Embryonic facial prominence (tissue), 1 donor: ENCODE measurements at regions not wholly inside any gene's neighbourhood (a gene's known extent, or its start where the extent isn't known, plus 50 kb on each side); places are given as distances from the start of the nearest gene placed in this dataset.
"Not testable (repeated sequence)": the region's sequence is repeated elsewhere in the genome, so short reads cannot be mapped to it uniquely, and the experiment has no call there.

Source experiments
- DNase-seq: peaks from one replicate; pipeline ENCODE4 v3.0.0-alpha.2; 2016; ENCODE audit errors: extremely low spot score

DNA sequence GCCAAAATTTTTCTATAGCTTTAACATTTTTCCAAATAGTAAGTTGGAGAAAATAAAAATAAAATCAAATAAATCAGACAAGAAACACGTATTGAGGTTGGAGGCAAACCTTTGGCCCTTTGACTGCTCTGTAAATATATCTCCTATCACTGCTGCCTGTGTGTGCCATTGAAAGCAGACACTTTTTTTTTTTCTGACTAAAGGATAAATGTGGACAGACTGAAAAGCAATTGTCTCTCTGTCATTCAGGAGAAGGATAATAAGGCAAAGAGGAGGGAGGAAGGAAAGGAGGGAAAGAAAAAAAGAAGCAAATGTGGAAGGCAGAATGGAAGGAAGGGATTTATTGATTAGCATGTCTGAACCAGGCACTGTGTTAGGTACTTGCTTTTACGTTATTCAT, 85.2 kb upstream of the SULF2 start:
- no peak for DNase-seq

DNA sequence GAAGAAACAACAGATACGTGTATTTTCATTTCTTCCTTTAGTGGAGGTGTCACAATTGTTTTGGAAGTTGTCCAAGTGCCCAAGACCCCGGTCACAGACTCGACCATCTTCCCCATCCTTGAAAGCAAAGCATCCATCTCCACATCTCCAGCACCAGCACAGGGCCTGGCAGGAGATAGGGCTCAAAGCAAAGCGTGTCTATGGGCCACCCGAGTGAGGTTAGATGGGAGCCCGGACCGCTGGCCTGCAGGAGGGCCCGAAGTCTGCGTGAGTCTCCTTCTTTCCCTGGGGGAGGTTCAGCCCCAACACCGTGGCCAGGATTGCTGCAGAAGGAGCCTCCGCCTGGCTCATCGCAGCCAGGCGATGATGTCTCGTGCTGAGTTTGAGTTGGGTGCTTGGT, 83.5 kb upstream of the SULF2 start:
- DNase-seq: no peak

DNA sequence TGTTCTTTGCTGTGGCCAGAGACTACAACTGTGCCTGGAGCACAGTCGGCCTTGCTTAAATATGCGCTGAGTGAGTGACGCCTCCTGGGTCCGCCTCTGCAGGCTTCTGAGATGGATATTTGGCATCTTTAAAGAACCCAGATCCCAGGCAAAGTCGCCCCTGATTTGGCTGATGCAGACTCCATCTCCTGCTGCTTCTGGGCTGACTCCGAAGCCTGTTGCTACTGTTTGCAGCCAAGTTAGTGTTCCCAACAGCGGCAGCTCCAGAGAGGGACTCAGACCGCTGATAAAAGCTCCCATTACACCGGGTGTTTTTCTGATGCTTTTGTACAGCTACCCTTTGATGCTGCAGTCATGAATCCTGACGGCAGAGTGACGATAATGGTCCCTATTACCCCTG, 83.0 kb upstream of the SULF2 start:
- DNase-seq: no peak

DNA sequence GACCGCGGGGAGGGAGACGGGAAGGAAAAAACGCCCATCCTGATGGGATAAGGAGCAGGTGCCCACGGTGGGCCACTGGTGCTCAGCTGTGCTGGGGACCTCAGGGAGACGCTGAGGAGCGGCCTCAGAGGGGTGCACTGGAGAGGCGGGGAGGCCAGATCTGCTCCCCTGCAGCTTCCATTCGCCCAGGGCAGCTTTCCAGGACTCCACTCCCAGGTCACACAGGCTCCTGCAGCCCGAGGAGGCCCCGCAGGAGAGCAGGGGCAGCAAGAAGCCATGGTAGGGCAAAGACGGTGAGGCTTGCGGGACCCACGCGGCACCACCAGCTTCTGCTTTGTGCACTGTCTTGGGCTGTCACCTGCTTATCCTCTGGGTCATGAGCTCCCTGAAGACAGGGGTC, 82.5 kb upstream of the SULF2 start:
- DNase-seq: no peak

DNA sequence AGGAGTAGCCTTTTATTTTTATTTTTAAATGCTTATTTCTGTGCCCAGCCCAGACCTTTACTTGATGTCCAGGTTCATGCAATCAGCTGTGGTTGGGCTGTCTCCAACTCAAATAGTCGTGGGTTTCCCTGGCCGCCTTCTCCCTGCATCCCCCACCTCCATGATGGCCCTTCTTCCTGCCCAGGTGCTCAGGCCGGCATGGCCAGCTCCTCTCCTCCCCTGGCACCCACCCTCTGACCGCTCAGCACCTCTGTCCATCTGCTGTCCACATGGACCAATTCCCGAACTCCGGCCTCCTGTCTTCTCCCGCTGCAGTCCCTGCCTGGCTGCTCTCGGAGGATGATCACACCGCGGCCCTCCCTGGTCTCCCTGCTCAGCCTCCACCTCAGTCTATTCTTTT, 81.2 kb upstream of the SULF2 start:
- no peak for DNase-seq

DNA sequence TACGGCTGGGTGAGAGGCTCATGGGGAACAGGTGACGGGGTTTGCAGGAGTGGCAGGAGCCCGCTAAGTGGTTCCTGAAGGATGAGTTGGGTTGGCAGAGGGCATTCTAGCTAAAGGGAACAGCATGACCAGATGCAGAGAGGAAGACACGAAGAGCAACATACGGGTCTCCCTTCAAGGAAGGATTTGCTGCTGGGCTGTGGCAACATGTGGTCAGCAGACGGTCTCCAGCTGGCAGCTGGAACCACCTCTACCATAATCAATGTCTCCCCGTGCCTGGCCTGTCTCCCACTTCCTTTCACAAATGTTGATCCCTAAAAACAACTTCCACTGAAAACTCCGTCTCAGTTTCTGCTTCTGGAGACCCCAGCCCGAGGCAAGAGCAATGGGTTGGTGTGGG, 80.6 kb upstream of the SULF2 start:
- DNase-seq: no peak

DNA sequence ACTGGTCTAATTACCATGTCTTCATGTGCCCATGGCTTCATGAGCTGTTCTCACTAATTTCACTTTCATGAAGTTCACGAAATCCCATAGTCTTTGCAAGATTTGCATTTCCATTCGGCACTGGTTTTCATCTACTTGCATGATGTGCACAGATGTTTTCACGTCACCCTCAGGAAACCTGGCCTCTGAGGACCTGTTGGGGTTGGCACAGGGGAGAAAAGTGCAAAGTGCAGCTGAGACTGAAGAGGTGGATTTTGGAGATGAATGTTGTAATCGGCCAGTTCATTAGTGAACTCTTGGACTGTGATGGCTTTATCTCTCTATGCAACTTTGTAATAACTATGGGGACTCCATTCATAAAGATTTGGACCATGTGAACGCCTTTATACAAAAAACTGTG, 80.2 kb upstream of the SULF2 start:
- no peak for DNase-seq

DNA sequence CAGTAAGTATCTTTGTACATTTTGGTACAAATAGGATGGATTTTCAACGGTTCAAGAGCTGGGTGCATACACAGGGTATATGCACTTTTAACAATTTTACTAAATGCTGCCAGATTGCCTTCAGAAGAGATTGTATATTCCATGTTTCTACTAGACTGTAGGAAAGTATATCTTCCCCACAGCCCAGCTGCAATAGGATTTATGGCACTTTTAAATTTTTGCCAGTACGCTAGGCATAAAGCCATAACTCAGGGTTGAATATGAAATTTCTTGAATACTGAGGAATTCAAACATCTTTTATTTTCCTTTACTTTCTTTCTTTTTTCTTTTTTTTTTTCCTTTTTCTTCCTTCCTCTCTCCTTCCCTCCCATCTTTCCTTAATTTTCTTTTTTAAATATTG, 78.7 kb upstream of the SULF2 start:
- DNase-seq: no peak

DNA sequence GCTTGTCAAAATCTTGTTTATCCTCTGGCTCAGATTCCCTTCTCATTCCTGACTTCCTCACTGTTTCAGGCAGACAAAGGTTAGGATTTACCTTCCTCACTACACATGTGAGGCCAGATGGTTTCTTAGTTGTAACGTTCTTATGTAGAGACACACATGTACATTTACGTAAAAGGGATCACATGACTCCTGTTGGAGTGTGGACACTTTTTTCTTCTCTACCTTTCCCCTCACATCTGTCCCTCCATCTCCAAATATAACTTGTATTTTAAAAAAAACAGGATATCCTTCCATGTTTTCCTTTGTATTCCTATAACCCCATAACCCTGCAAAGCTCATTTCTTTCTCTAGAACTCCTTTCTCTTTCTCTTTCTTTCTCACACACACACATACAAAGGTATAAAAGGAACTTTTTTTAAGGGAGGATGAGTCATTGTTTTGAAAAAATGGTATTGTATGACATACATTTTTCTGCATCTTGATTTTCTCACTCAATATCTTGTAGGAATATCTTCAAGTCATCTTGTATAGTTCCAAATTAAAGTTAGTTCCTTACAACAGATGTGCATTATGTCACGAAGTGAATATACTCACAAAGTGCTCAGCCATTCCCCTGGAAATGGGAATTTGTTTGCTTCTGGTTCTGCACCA, 78.2 kb upstream of the SULF2 start:
- no peak for DNase-seq

DNA sequence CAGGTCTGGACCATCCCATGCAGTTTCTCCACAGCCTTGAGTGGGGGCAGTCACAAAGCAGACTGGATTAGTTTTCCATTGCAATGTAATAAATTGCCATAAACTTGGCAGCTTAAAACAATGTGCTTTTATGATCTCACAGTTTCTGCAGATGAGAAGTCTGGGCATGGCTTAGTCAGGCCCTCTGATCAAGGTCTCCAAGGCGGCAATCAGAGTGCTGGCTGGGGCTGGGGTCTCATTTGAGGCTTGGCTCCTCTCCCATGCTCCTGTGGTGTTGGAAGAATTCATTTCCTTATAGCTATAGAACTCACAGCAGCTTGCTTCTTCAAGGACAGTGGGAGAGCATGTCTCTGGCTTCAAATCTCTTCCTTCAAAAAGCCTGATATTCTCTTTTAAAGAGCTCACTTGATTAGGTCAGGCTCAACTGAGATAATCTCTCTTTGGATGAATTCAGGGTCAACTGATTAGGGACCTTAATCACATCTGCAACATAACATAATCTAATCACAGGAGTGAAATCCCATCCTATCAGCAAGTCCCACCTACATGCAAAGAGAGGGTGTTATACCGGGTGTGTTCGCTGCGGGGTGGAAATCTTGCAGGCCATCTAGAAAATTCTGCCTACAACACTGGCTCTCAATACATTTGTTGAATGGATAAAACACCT, 77.4 kb upstream of the SULF2 start:
- peak; percentile 38 for DNase-seq

DNA sequence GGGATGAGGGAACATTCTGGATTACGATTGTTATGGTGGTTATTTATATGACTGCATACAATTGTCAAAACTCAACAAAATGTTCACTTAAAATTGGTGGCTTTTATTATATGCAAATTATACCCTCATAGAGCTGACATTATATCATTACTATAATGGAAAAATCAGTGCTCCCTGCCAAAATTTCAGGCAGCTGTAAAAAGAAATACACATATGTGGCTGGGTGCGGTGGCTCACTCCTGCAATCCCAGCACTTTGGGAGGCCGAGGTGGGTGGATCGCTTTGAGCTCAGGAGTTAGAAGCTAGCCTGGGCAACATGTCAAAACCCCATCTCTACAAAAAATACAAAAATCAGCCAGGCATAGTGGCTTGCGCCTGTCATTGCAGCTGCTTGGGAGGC, 75.8 kb upstream of the SULF2 start:
- no peak for DNase-seq

DNA sequence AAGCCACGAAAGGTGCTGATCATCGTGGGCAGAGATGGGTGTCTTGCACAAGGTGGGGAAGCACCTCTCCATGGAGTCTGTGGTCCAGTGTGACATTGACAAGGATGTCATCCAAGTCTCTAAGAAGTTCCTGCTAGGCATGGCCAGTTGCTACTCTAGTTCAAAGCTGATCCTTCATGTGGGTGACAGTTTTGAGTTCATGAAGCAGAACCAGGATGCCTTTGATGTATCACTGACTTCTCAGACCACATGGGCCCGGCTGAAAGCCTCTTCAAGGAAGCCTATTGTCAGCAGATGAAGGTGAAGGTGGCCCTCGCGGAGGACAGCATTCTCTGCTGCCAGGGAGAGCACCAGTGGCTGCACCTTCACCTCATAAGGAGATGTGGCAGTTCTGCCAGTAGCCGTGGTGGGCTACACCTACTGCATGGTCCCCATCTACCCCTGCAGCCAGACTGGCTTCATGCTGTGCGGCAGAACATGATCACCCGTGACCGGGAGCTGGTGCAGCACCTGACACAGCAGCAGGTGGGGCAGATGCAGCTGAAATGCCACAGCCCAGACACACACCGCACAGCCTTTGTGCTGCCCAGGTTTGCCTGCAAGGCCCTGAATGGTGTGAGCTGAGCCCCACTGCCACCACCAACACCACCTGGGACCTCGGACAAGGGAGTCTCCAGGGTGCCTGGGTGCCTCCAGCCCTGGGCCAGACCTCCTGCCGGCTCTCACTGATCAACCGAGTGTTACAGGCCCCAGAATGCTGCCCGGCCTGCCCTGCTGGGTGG, 75.0 kb upstream of the SULF2 start:
- no peak for DNase-seq

DNA sequence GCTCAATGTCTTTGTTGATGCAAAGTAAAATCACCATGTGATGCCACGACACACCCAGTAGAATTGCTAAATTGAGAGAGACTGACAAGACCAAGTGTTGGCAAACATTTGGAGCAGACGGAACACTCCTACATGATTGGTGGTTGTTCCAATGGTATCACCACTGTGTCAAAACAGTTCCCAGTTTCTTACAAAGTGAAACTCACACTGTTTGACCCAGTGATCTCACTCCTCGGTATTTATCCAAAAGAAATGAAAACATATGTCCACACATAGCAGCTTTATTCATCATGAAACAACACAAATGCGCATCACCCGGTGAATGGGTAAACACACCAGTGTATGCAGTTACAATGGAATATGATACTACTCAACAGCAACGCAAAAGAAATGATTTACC, 74.0 kb upstream of the SULF2 start:
- no peak for DNase-seq

DNA sequence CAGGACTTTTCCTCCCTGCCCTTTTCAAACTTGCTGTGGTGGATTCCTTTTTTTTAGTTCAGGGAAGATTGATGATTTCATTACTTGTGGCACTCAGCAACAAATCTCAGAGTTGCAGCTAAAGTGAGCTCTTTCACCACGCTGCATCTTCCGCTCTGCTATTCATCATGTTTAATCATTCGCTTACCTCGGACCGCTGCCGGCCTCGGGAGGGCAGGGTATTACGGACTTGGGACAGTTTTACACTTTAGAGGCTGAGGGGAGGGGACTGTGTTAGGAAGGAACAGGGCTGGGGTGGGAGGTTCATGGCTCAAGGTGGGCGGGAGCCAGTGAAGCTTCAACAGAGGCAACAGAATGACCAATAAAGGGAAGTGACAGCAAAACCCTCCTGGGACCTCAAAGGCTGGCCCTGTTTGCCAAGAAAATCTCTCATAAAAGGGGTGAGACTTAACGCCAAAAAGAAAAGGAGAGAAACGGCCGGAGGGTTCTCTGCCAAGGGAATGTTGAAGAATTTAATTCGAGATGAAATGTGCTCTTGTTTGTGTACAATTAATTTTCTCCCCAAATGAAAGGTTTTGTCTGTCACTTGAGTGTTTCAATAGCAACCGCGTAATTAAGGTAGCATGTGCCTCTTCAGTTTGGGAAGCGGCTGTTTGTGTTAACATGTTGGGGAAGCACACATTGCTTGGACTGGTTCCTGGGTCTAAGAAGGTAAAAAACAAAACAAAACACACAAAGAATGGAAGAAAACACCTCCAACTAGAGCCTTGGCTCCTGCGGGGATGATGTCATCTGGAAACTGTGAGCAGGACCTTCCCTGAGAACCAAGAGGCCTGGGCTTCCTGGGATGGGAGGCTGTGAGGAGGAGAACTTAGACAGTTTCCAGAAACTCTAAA, 72.5 kb upstream of the SULF2 start:
- peak; percentile 55 for DNase-seq

DNA sequence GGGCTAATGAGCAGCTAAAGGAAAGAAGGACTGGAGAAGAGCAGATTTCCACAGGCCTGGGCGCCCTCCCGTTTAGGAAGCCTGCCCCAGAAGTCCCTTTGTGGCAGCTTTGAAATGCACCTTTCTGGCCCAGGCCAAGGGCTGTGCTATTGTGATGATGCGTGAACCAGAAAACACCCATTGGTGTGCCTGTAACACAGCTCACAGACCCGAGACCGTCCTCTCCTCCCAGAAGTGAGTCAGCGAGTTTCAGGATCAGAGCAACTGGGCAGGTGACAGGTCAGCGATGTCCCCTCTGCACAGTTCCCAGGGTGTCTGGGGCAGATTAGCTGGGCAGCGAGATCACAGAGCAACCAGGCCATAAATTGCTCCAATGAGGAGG, 71.9 kb upstream of the SULF2 start:
- DNase-seq: no peak

DNA sequence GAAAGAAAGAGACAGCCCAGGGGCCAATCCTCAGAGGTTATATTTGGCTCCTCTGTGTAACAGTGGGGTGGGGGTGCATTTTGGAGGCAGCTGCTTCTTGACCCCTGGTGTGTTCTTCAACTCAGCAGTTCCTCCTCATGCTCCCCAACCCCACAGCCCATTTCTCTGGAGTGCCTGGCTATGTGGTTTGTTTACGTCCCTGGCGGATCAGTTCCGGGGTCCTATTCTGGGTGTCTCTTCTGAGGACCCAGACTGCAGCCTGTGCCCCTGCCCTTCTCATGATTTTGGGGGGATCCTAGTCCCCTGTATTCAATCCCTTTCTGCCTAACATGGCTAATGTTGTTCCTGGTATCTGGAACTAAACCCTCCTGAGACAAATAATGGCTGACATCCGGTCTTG, 70.5 kb upstream of the SULF2 start:
- DNase-seq: no peak

DNA sequence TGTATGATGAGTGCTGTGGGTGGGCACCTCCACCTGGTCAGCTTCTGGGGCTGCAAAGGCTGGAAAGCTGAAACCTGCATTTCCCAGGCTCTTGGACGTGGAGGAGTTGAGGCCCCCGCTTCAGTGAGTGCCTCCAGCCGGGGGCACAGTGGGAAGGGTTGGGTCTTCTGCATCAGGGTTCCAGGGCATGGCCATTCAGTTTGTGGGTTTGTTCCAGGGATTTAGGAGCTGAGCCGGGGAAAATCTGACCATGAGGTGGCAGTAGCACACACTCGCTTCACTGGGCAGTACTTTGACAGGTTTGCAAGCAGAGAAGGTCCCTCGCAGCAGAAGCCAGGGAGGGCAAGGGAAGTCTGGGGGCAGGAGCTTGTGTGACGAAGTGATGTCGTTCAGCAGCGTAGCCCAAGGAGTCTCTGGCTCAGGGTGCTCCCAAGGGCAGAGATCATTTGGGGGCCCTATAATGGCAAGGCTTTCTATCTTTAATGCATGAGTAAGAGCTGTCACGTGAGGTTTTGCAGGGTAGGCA, 69.5 kb upstream of the SULF2 start:
- no peak for DNase-seq

DNA sequence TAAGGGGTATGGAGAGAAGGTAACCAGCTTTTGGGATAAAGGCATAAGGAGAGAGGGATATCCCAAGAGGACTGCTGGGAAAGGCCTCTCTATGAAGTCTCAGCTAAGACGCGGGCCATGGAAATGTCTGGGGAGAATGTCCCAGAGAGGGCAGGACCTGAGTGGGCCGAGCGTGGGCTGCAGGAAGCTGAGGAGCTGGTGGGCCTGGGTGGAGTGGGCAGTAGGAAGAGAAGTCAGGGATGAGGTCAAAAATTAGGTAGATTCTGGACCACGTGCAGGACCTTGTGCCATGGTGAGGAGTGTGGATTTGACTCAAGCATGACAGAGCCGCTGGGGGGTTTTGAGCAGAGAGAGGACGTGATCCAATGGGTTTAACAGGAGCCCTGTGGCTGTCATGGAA, 66.5 kb upstream of the SULF2 start:
- no peak for DNase-seq

DNA sequence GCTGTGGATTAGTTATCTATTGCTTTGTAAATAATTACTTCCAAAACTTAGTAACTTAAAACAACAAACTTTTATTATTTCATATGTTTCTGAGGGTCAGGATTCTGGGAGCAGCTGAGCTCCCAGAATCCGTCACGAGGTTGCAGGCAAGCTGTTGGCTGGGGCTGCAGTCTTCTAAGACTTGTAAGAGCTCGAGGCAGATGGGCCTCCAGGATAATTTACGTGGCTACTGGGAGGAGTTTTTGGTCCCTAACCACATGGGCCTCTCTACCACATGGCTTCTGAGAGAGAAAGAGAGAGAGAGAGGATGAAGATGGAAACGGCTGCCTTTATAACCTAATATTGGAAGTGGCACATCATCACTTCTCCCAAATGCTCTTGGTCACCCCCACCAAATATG, 64.9 kb upstream of the SULF2 start:
- no peak for DNase-seq

DNA sequence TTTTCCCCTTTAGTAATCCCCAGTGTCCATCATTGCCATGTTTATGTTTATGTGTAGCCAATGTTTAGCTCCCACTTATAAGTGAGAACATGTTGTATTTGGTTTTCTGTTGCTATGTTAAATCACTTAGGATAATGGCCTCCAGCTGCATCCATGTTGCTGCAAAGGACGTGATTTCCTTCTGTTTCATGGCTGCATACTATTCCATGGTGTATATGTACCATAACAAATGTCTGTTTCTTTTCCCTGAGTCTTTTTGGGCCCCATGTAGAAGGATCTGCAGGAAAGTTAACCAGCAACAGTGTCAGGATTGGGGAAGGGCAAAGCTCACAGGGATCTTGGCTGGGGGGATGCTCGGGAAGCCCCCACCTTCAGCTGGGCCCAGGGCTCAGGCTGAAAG, 64.3 kb upstream of the SULF2 start:
- DNase-seq: no peak

DNA sequence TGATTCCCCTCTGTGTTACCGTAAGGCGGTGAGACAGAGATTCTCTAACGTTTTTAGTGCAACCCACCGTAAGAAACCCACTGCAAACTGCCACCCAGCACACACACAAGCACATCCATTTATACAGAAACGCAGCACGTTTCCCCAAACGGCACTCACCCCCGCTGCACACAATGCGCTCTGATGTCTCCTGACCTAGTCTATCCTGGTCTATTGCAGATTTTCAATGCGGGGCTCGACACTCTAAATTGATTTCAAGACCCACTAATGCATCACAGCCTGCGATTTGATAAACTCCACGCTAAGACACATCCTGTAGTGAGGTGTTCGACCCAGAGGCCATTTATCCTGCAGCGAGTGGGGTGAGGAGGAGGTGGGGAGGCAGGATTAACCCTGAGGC, 63.7 kb upstream of the SULF2 start:
- DNase-seq: no peak

DNA sequence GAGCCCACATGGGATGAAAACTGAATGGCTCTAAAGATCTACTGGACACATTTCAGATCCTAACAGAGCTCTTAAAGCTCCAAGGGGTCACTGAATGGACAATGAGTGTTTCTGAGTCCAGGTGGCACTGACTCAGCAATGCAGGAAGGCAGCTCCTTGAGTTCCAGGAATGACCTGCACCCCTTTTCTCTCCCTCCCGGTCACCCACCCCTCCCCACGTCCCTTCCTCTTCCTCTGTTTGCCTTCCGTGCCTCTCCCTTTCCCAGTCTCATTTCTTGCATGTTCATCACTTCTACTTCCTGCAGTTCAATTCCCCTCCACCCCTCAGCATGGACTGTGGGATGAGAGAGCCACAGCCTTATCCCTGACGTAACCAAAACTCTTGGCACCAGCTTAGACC, 63.3 kb upstream of the SULF2 start:
- DNase-seq: not testable (repeated sequence)
